ENCODE measurements at regions not wholly inside any gene's neighbourhood (a gene's known extent, or its start where the extent isn't known, plus 50 kb on each side); places are given as distances from the start of the nearest gene placed in this dataset.

DNA sequence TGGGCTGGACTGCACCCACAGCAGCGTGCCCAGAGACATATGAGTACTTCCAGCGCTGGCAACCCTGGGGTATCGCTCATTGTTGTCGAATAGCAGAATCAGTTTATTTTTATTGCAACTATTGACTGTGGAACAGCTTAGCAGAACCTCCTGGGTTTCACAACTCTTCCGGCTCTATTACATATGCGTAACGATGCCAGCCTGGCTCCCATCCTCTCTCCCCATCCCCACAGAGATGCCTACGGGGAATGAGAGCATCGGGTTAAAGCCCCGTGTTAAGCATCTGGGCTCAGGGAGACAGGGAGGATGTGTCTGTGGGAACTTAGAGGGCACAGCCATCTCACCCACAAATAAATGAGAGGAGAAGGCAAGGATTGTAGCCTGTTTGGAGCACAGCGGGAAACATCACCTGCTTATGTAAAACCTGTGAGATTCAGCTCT lies 76.6 kb upstream of the DLG1 start:
- Histone ChIP-seq H2BK20ac (ENCODE audit: low read length) (no peak overlapping the region), H3K4me2 (ENCODE audit: insufficient read depth in 1 of 2, low read depth in 2 of 2, low read length in 2 of 2) (no peak overlapping the region), H3K79me1 (ENCODE audit: low read depth, low read length) (no peaks in the 10 kb centered on the region), H2BK120ac (replicated peaks; ENCODE audit: low read depth, low read length) (no peak overlapping the region), H3K79me2 (ENCODE audit: control insufficient read depth in 1 of 2, insufficient read depth in 2 of 2, low read length in 2 of 2) (no peaks in the 10 kb centered on the region), H4K20me1 (replicated peaks in 1 of 2; ENCODE audit: control insufficient read depth in 1 of 2, insufficient read depth in 2 of 2, low read length in 2 of 2) (no peaks in the 10 kb centered on the region), H2BK12ac (ENCODE audit: low read depth, low read length) (0 out of 2 replicates have a peak overlapping the region, but pooled peaks have one; percentile 39), H3K9me3 (ENCODE audit: insufficient read depth in 2 of 2, low read depth in 1 of 2, low read length in 1 of 2) (no peaks in the 10 kb centered on the region), H2AFZ (ENCODE audit: low read length) (no peak overlapping the region), H4K8ac (ENCODE audit: extremely low read depth, insufficient read depth, low read length) (no peak overlapping the region), H3K23ac (ENCODE audit: insufficient read length) (no peak overlapping the region), H3K4ac (replicated peaks; ENCODE audit: insufficient read length, low read depth, low read length) (no peak overlapping the region), H2BK15ac (ENCODE audit: low read length) (no peak overlapping the region; the same call in 1 of the 2 replicates), H3K4me1 (replicated peaks in 1 of 4; ENCODE audit: control insufficient read depth in 3 of 4, insufficient read depth in 4 of 4, low read length in 3 of 4) (no peaks in the 10 kb centered on the region; a peak in 1 of 7 replicates), H3K4me3 (ENCODE audit: extremely low read depth in 1 of 4, insufficient read depth in 2 of 4, low read depth in 3 of 4, low read length in 4 of 4) (no peak overlapping the region), H3K18ac (ENCODE audit: extremely low read depth, low read length) (no peak overlapping the region), H3K9ac (replicated peaks in 1 of 4; ENCODE audit: extremely low read depth in 1 of 4, low read depth in 3 of 4, low read length in 3 of 4) (no peak overlapping the region), H3K27me3 (replicated peaks in 1 of 4; ENCODE audit: control insufficient read depth in 3 of 4, extremely low read depth in 1 of 4, insufficient read depth in 3 of 4, low read length in 3 of 4) (no peaks in the 10 kb centered on the region; a peak in 1 of 7 replicates), H3K14ac (ENCODE audit: insufficient read length) (no peak overlapping the region), H3K36me3 (ENCODE audit: control insufficient read depth in 2 of 4, insufficient read depth in 4 of 4, low read length in 3 of 4) (no peaks in the 10 kb centered on the region), H2BK5ac (ENCODE audit: low read depth, low read length) (no peak overlapping the region), H3K56ac (replicated peaks; ENCODE audit: insufficient read length, low read depth, low read length) (no peak overlapping the region), H3K23me2 (ENCODE audit: low read depth, low read length) (no peaks in the 10 kb centered on the region), H4K91ac (replicated peaks; ENCODE audit: insufficient read length, low read length) (no peak overlapping the region), H4K5ac (ENCODE audit: insufficient read length, low read depth, low read length) (no peak overlapping the region), H2AK5ac (ENCODE audit: low read depth, low read length) (no peak overlapping the region), H3K27ac (ENCODE audit: low read depth, low read length) (no peak overlapping the region)
- WGBS, 2 experiments (ENCODE audit: extremely low coverage in 1 of 2, insufficient coverage in 1 of 2, insufficient read length in 1 of 2, insufficient replicate concordance in 2 of 2, low coverage in 1 of 2, low lambda C conversion rate in 2 of 2, missing lambda C conversion rate in 1 of 2), result 84% methylated on average over 11 of the region's 11 CpGs; no CpG with 5 or more reads in 1 of the 2 experiments
- no peak for TF ChIP-seq RFX5 (IDR thresholded peaks at IDR 0.05; ENCODE audit: borderline replicate concordance, low read depth, low read length)
- TF ChIP-seq TAF1 (IDR thresholded peaks at IDR 0.05; ENCODE audit: low read depth, low read length), result no peak
- no peak for TF ChIP-seq GTF2F1 (IDR thresholded peaks at IDR 0.05; ENCODE audit: borderline replicate concordance, low read depth, low read length)
- TF ChIP-seq, protein P1, sequence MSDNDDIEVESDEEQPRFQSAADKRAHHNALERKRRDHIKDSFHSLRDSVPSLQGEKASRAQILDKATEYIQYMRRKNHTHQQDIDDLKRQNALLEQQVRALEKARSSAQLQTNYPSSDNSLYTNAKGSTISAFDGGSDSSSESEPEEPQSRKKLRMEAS (IDR thresholded peaks at IDR 0.05), result no peak
- TF ChIP-seq CEBPB (IDR thresholded peaks at IDR 0.05; ENCODE audit: low read depth, low read length), result 0 out of 2 replicates have a peak, but pooled peaks have one; percentile 20
- FAIRE-seq (no peak), DNase-seq (ENCODE audit: low read depth in 1 of 2, low spot score in 2 of 2) (no peak)
- ChIA-PET CTCF (ENCODE audit: partially characterized antibody) (interaction anchor here (1.0 kb wide), 1 partner anchor 41 kb away, joined by 3 read pairs; no protein-coding TSS in a partner anchor), POLR2A (ENCODE audit: partially characterized antibody) (interaction anchor here (1.2 kb wide), 1 partner anchor 8 kb away, joined by 4 read pairs; no protein-coding TSS in a partner anchor)

All from H1 (cell line).